CD8-positive, alpha-beta memory T cell (primary cell): ENCODE measurements at regions not wholly inside any gene's neighbourhood (a gene's known extent, or its start where the extent isn't known, plus 50 kb on each side); places are given as distances from the start of the nearest gene placed in this dataset.
"Not testable (repeated sequence)": the region's sequence is repeated elsewhere in the genome, so short reads cannot be mapped to it uniquely, and the experiment has no call there.

Experiments used
- CTCF ChIA-PET: fragments of 350-600 bp; sonication (Branson Sonifier 250); formaldehyde crosslinking; loops from one replicate; lab custom pipeline; 2021; ENCODE audit warnings: antibody characterized with exemption; lab: Charles Lee
- POLR2A ChIA-PET: fragments of 350-600 bp; sonication (Branson Sonifier 250); formaldehyde crosslinking; loops from one replicate; lab custom pipeline; 2021; ENCODE audit warnings: antibody characterized with exemption; lab: Charles Lee
- DNase-seq, 5 donors: peaks; one replicate each; pipeline versions ENCODE4 v3.0.0 to v3.0.0-alpha.2; 2020 to 2022; ENCODE audit warnings: mixed read lengths in 1 of 5
- H3K27ac ChIP-seq: one replicate; pipeline ENCODE4 v1.7.0; 2013; ENCODE audit warnings: low read depth, mild to moderate bottlenecking, low read length, moderate library complexity
- H3K27me3 ChIP-seq: 2 replicates; pipeline ENCODE4 v1.7.0; 2013; ENCODE audit warnings: low read length, mild to moderate bottlenecking; ENCODE audit not compliant: insufficient read depth, poor library complexity, severe bottlenecking
- H3K36me3 ChIP-seq: 2 replicates; pipeline ENCODE4 v1.7.0; 2013; ENCODE audit warnings: mild to moderate bottlenecking, low read length, moderate library complexity; ENCODE audit not compliant: insufficient read depth
- H3K4me1 ChIP-seq: 2 replicates; pipeline ENCODE4 v1.7.0; 2013; ENCODE audit warnings: mild to moderate bottlenecking, low read length, moderate library complexity; ENCODE audit not compliant: insufficient read depth
- H3K4me3 ChIP-seq: 2 replicates; pipeline ENCODE4 v1.7.0; 2013; ENCODE audit warnings: mild to moderate bottlenecking, low read length
- H3K9me3 ChIP-seq: 2 replicates; pipeline ENCODE4 v1.7.0; 2013; ENCODE audit warnings: mild to moderate bottlenecking, low read length
- H3K27ac Mint-ChIP-seq, 8 donors: one replicate each; pipeline ENCODE4 v1.8.0; 2020 to 2021; ENCODE audit warnings: mixed read lengths in 8 of 8, mild to moderate bottlenecking in 6 of 8, inconsistent platforms in 3 of 8, moderate library complexity in 3 of 8
- H3K27me3 Mint-ChIP-seq, 2 donors: one replicate each; pipeline ENCODE4 v1.8.0; 2020 to 2021; ENCODE audit warnings: mixed read lengths in 2 of 2, mild to moderate bottlenecking in 1 of 2, moderate library complexity in 1 of 2
- H3K36me3 Mint-ChIP-seq, 3 donors: one replicate each; pipeline ENCODE4 v1.8.0; 2020 to 2021; ENCODE audit warnings: mixed read lengths in 3 of 3, inconsistent platforms in 1 of 3, mild to moderate bottlenecking in 1 of 3
- H3K4me1 Mint-ChIP-seq, 3 donors: one replicate each; pipeline ENCODE4 v1.8.0; 2020 to 2021; ENCODE audit warnings: mixed read lengths in 3 of 3, inconsistent platforms in 1 of 3, mild to moderate bottlenecking in 1 of 3
- H3K4me3 Mint-ChIP-seq, 7 donors: one replicate each; pipeline ENCODE4 v1.8.0; 2020 to 2021; ENCODE audit warnings: mixed read lengths in 7 of 7, mild to moderate bottlenecking in 6 of 7, moderate library complexity in 4 of 7, inconsistent platforms in 2 of 7
- H3K9me3 Mint-ChIP-seq, 5 donors: one replicate each; pipeline ENCODE4 v1.8.0; 2020 to 2022; ENCODE audit warnings: mixed read lengths in 5 of 5, mild to moderate bottlenecking in 3 of 5, moderate library complexity in 2 of 5, inconsistent platforms in 1 of 5

GRCh38 chr14:27727251-27727770 lies 1039.3 kb upstream of the FOXG1 start:
- Mint-ChIP-seq H3K4me3 (no peak overlapping the region), H3K4me1 (no peaks in the 10 kb centered on the region), H3K27ac (no peak overlapping the region), H3K27me3 (no peaks in the 10 kb centered on the region), H3K9me3 (peaks cover 2 to 40% (median 10%) of the 10 kb centered on the region in 5 donors), H3K36me3 (no peaks in the 10 kb centered on the region)
- DNase-seq: no peak
- Histone ChIP-seq H3K27me3 (no peaks in the 10 kb centered on the region), H3K4me1 (no peaks in the 10 kb centered on the region), H3K4me3 (no peak overlapping the region), H3K36me3 (no peaks in the 10 kb centered on the region), H3K27ac (no peak overlapping the region), H3K9me3 (no peaks in the 10 kb centered on the region)
- POLR2A ChIA-PET: no interaction called here
- CTCF ChIA-PET: no interaction called here

GRCh38 chr14:27730204-27730603 lies 1036.4 kb upstream of the FOXG1 start:
- H3K4me3 Mint-ChIP-seq: no peak overlapping the region
- Histone ChIP-seq H3K27me3 (no peaks in the 10 kb centered on the region), H3K4me3 (no peak overlapping the region), H3K36me3 (no peaks in the 10 kb centered on the region), H3K9me3 (no peaks in the 10 kb centered on the region), H3K27ac (no peak overlapping the region), H3K4me1 (no peaks in the 10 kb centered on the region)
- DNase-seq: no peak
- H3K27me3 Mint-ChIP-seq: no peaks in the 10 kb centered on the region
- no peaks in the 10 kb centered on the region for H3K36me3 Mint-ChIP-seq
- ChIA-PET POLR2A (no interaction called here), CTCF (no interaction called here)
- peaks cover 2 to 32% (median 9%) of the 10 kb centered on the region in 5 donors for H3K9me3 Mint-ChIP-seq
- no peaks in the 10 kb centered on the region for H3K4me1 Mint-ChIP-seq
- H3K27ac Mint-ChIP-seq: no peak overlapping the region

GRCh38 chr14:27739657-27740156 lies 1026.9 kb upstream of the FOXG1 start:
- Mint-ChIP-seq H3K36me3 (peaks cover 0 to 2% (median 0%) of the 10 kb centered on the region in 3 donors), H3K27me3 (no peaks in the 10 kb centered on the region), H3K4me1 (no peaks in the 10 kb centered on the region), H3K4me3 (no peak overlapping the region), H3K9me3 (peaks cover 8 to 26% (median 21%) of the 10 kb centered on the region in 5 donors), H3K27ac (no peak overlapping the region)
- ChIA-PET POLR2A (no interaction called here), CTCF (no interaction called here)
- Histone ChIP-seq H3K27ac (no peak overlapping the region), H3K36me3 (no peaks in the 10 kb centered on the region), H3K9me3 (no peaks in the 10 kb centered on the region), H3K4me3 (no peak overlapping the region), H3K27me3 (no peaks in the 10 kb centered on the region), H3K4me1 (no peaks in the 10 kb centered on the region)
- DNase-seq: no peak

- no peak overlapping the region for H3K4me3 ChIP-seq
- no peaks in the 10 kb centered on the region for H3K27me3 Mint-ChIP-seq
- no peak overlapping the region for H3K27ac ChIP-seq
- DNase-seq: no peak
- H3K27ac Mint-ChIP-seq: no peak overlapping the region
- no peaks in the 10 kb centered on the region for H3K36me3 ChIP-seq
- no peaks in the 10 kb centered on the region for H3K9me3 ChIP-seq
- no peak overlapping the region for H3K4me3 Mint-ChIP-seq
- H3K9me3 Mint-ChIP-seq: peaks cover 5 to 24% (median 14%) of the 10 kb centered on the region in 5 donors
- no peaks in the 10 kb centered on the region for H3K27me3 ChIP-seq
- no peaks in the 10 kb centered on the region for H3K4me1 Mint-ChIP-seq
- no peaks in the 10 kb centered on the region for H3K4me1 ChIP-seq
- H3K36me3 Mint-ChIP-seq: no peaks in the 10 kb centered on the region
- ChIA-PET CTCF (no interaction called here), POLR2A (no interaction called here)
Observed at GRCh38 chr14:27750114-27750513, 1016.5 kb upstream of the FOXG1 start.

GRCh38 chr14:27757642-27758041 lies 1008.9 kb upstream of the FOXG1 start:
- POLR2A ChIA-PET, H3K4me3 ChIP-seq, H3K36me3 Mint-ChIP-seq, H3K4me1 ChIP-seq, H3K36me3 ChIP-seq, H3K4me1 Mint-ChIP-seq, H3K4me3 Mint-ChIP-seq, H3K27me3 Mint-ChIP-seq, DNase-seq, H3K9me3 ChIP-seq, H3K27ac Mint-ChIP-seq, H3K27ac ChIP-seq, CTCF ChIA-PET, H3K27me3 ChIP-seq: not testable (repeated sequence)
- H3K9me3 Mint-ChIP-seq: peaks cover 3 to 28% (median 5%) of the 10 kb centered on the region in 5 donors

GRCh38 chr14:27760367-27760766 lies 1006.2 kb upstream of the FOXG1 start:
- H3K36me3 Mint-ChIP-seq, H3K4me3 Mint-ChIP-seq, H3K36me3 ChIP-seq, H3K4me1 Mint-ChIP-seq, DNase-seq, CTCF ChIA-PET, H3K27me3 ChIP-seq, H3K4me3 ChIP-seq, H3K4me1 ChIP-seq, H3K27me3 Mint-ChIP-seq, H3K9me3 ChIP-seq, H3K27ac ChIP-seq, POLR2A ChIA-PET, H3K27ac Mint-ChIP-seq: not testable (repeated sequence)
- H3K9me3 Mint-ChIP-seq: peaks cover 8 to 39% (median 19%) of the 10 kb centered on the region in 5 donors

GRCh38 chr14:27799066-27800028 lies 967.2 kb upstream of the FOXG1 start:
- peaks cover 17 to 44% (median 24%) of the 10 kb centered on the region in 5 donors for H3K9me3 Mint-ChIP-seq
- H3K27ac ChIP-seq, H3K27ac Mint-ChIP-seq, H3K4me3 Mint-ChIP-seq, H3K27me3 ChIP-seq, H3K4me1 Mint-ChIP-seq, H3K36me3 Mint-ChIP-seq, DNase-seq, H3K9me3 ChIP-seq, H3K4me3 ChIP-seq, H3K36me3 ChIP-seq, POLR2A ChIA-PET, CTCF ChIA-PET, H3K4me1 ChIP-seq, H3K27me3 Mint-ChIP-seq: not testable (repeated sequence)

GRCh38 chr14:27817746-27818430 lies 948.7 kb upstream of the FOXG1 start:
- H3K4me3 ChIP-seq, H3K27me3 ChIP-seq, H3K27me3 Mint-ChIP-seq, DNase-seq, H3K4me1 Mint-ChIP-seq, H3K36me3 ChIP-seq, H3K9me3 ChIP-seq, H3K27ac ChIP-seq, H3K4me1 ChIP-seq, H3K36me3 Mint-ChIP-seq, CTCF ChIA-PET, POLR2A ChIA-PET: not testable (repeated sequence)
- peak overlapping the region in 1 of 8 donors; percentile 8 for H3K27ac Mint-ChIP-seq
- H3K4me3 Mint-ChIP-seq: peak overlapping the region in 1 of 7 donors; percentile 32
- peaks cover 7 to 19% (median 14%) of the 10 kb centered on the region in 5 donors for H3K9me3 Mint-ChIP-seq
